HuH-7.5 (cell line): ENCODE measurements at regions not wholly inside any gene's neighbourhood (a gene's known extent, or its start where the extent isn't known, plus 50 kb on each side); places are given as distances from the start of the nearest gene placed in this dataset.

ENCODE experiments used
- DNase-seq: peaks from one replicate; pipeline ENCODE4 v3.0.0; 2011; ENCODE audit warnings: low spot score

GRCh38 chr10:8420182-8420581 lies 365.7 kb downstream of the GATA3 start:
- no peak for DNase-seq

- no peak for DNase-seq
Observed at GRCh38 chr10:8424555-8425211, 370.2 kb downstream of the GATA3 start.

- no peak for DNase-seq
Observed at GRCh38 chr10:8428654-8429053, 374.2 kb downstream of the GATA3 start.

DNA sequence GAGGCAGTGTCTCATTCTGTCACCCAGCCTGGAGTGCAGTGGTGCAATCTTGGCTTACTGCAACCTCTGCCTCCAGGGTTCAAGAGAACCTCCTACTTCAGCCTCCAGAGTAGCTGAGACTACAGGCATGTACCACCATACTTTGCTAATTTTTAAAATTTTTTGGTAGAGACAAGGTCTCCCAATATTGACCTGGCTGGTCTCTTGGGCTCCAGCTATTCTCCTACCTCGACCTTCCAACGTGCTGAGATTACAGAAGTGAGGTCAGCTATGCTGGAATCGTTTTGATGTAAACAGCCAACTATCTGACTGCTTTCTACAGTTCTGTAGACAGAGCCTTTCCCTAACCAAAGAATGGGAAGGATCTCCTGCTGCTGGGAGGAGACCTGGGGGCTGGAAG lies 375.8 kb downstream of the GATA3 start:
- DNase-seq = no peak

- no peak for DNase-seq
Observed at GRCh38 chr10:8431511-8431910, 377.0 kb downstream of the GATA3 start.

DNA sequence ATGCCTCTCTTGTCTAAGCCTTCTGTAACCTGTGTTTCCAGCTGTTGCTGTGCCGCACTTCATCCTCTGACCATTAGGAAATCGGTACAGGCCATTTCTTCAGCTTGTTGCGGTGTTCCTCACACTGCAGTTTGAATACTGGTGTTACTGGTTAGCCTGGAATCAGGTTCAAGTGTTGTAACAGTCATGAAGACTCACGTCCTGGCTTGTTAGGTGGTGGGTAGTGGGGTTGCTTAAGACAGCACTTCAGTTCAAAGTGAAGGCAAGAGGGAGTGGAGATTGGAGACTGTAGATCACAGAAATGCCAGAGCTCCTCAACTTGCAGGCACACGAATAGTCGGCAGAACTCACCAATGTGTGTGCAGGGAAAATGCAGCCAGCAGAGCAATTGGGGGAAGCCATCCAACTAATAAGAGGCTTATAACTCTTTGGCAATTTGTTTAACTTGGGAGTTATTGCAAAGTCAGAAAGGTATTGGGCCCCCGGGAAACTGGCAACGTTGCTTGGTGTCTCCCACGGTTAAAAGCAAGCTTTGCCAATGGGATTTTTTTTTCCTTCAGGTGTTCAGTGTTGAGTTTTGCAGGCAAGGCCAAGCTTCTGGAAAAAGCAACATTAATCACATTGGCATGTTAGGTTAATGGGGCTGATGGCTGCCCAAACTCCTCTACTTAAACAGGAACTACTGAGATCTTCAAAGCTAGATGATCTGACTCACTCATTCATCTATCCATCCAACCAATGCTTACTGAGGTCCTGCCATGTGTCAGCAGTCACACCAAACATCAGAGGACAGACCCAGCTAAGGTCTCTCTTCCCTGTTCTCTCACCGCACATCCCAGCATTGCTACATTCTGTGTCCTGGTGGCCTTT lies 380.9 kb downstream of the GATA3 start:
- no peak for DNase-seq

GRCh38 chr10:8437896-8438295 lies 383.4 kb downstream of the GATA3 start:
- DNase-seq = no peak

DNA sequence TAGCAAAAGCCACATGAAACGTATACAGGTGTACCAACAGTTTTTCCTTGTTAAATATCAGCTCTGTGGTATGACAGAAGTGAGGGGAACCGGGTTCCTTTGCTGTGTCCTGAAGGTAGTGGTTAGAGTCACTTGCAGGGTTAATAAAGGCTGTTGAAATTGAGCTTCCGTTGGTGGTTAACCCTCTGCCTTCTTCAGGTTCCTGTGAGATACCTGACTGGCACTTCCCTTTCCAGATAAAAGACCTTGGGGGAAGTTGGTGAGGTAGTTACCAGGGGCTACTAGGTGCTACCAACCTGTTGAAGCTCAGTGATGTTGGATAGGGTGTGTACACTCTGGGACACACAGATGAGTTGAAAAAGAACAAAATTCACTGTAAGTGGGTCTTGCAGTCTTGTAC lies 384.1 kb downstream of the GATA3 start:
- no peak for DNase-seq

DNA sequence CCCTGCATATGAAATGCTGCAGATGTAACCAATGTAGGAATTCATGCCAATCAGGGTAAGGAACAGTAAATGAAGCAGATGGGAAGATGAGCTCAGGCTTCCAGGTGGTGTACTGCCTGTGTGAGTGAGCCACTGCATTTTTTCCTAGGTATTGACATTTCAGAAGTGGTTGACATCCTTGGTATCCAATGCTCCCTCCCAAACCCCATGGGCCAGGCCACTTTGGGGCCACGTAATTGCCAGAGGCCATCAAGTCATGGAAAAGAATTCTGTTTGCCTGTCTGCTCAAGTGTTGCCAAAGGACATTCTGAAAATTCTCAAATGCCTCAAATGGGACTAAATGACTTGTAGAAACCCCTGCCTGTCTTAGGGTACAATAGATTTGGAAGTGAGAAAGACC lies 384.6 kb downstream of the GATA3 start:
- DNase-seq = no peak

DNA sequence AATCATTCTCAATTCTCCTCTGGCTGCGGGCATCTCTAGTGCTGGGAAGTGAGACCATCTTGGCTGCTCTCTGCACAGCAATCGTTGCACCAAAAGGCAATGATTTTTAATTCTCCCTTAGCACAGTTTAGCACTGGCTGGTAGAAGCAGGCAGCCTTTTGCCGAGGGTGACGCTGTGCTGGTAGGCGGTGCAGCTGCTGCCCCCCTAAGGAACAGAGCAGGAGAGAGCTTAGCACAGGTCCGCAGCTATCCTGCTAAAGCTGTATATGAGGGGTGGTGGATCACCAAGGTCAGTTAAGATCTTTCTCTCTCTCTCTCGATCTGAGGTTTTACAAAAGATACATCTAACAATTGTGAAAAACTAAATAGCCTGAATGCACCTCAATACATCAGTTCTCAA lies 390.1 kb downstream of the GATA3 start:
- no peak for DNase-seq

- DNase-seq = no peak
Observed at GRCh38 chr10:8445353-8445752, 390.9 kb downstream of the GATA3 start.

DNA sequence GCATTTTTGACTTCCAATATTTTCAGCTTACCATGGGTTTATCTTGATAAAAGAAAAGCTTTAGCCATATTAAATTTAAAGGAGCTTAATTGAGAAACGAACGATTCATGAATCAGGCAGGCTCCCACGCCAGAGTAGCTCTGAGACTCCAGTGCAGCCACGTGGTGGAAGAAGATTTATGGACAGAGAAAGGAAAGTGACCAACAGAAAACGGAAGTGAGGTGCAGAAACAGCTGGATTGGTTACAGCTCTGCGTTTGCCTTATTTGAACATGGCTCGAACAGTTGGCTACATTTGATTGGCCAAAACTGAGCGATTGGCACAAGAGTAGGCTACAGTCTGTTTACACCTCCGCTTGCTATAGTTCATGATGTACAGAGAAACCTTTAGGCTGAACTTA lies 395.4 kb downstream of the GATA3 start:
- DNase-seq = no peak

GRCh38 chr10:8453587-8453986 lies 399.1 kb downstream of the GATA3 start:
- no peak for DNase-seq

GRCh38 chr10:8454357-8454756 lies 399.9 kb downstream of the GATA3 start:
- no peak for DNase-seq

- DNase-seq = no peak
Observed at GRCh38 chr10:8455181-8455580, 400.7 kb downstream of the GATA3 start.

DNA sequence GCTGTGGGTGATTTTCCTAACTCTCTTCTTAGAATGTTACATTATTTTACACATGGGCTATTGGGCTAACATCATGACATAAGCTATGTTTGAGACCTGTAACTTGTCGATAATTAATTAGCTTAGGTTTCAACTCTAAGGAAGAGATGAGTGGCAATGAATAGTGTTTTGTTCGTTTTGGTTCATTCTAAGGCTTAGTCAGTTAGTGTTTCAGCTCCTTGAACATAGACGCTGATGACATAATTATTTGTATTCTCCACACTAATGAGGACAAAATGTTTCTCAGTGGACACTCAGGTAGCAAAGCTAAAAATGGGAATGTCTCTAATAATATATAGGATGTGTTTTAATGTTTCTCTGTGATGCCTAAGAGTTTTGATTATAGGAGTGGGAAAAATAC lies 401.9 kb downstream of the GATA3 start:
- DNase-seq = no peak

- DNase-seq = no peak
Observed at GRCh38 chr10:8460626-8461025, 406.1 kb downstream of the GATA3 start.

DNA sequence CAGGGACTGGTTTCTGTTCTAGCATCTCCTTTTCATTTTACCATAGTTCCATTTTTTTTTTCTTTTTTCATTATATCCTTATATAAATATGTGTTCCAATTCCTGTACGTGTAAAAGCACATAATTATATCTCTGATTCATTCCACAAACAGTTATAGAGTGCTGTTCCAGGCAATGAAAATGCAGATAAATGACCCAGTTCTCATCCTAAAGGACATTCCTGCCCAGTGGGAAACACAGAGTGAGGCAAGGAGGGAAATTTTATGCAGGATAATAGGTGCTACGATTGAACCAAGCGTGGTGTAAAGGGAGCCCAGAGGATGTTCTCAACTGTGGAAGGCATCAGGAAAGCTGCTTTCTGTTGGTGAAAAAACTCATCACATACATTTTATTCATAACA lies 408.1 kb downstream of the GATA3 start:
- DNase-seq = no peak

DNA sequence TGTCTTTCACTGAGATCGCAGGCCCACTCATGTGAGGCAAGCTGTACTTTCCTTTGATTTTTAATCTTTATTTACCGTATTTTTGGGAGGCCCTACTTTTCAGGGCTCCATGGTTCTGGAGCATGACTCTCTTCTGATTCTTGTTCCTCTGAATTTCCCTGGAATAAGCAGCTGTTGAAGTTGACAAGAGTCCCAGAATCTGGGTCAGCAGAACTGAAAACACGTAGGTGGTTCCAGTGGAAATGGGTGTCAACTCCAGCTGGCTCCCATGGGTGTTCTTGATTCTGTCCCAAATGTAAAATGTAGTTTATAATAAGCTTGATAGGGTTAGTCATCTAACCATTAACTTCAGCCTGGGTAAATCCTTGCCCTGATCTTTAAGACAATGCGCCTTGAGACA lies 409.4 kb downstream of the GATA3 start:
- DNase-seq = no peak

DNA sequence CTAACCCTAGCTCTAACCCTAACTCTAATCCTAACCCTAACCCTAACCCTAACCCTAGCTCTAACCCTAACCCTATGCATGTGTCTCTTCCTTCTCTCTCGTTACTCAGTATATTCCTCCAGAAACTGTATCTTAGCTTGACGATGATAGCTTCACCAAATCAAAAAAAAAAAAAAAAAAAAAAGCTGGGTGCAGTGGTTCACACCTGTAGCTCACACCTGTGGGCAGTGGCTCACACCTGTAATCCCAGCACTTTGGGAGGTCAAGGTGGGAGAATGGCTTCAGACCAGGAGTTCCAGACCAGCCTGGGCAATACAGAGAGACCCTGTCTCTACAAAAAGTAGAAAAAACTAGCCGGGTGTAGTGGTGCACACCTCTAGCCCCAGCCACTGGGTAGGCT lies 414.0 kb downstream of the GATA3 start:
- DNase-seq = no peak

GRCh38 chr10:8473205-8473604 lies 418.7 kb downstream of the GATA3 start:
- DNase-seq = no peak

DNA sequence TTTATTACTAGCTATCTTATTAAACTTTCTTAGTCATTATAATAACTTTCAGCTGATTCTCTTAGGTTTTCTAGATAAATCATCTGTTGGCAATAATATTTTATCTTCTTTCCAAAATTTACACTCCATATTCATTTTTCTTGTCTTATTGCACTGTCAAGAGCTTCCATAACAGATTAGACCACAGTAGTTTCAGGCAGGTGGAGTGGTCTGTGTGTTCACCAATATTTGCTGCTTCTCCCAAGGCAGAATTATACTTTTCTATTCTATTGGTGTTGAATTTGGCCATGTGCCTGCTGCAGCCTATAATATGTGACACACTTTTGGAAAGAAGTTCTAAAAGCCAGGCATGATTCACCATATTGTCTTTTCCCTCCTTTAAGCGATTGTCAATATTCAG lies 422.8 kb downstream of the GATA3 start:
- DNase-seq = no peak

GRCh38 chr10:8481718-8482504 lies 427.4 kb downstream of the GATA3 start:
- no peak for DNase-seq
